D721Med (cell line): ENCODE measurements at regions not wholly inside any gene's neighbourhood (a gene's known extent, or its start where the extent isn't known, plus 50 kb on each side); places are given as distances from the start of the nearest gene placed in this dataset.

ENCODE experiments used
- DNase-seq: peaks from one replicate; pipeline ENCODE4 v3.0.0; 2011; ENCODE audit warnings: low spot score; ENCODE audit not compliant: insufficient read length
- FAIRE-seq: peaks from 2 replicates; lab custom pipeline; 2011; peaks lifted over from hg19 to GRCh38; lab: Jason Lieb, UNC
- TF ChIP-seq, protein P1 (sequence below): IDR thresholded peaks from 2 replicates; pipeline ENCODE4 v1.5.1; 2012; ENCODE audit warnings: mild to moderate bottlenecking, control low read depth; ENCODE audit not compliant: insufficient read depth; ENCODE audit errors: missing control alignments

DNA sequence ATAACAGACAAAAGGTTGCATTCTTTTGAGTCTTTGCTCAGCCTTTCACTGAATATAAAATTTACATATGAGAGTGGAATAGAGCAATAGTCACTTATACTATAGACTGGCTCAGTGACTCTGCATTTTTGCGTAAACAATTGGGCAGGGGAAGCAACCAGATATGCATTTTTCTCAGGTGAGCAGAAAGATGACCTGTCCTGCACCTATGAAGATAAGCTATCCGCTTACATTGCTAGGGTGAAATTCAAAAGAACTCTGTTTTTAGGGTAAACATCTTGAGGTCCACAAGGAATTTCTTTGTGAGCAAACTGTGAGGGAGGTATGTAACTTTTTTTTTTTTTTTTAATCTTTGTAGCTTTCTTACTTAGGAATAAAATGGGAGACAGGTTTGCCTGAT, 602.4 kb upstream of the PRKX start:
- no peak for FAIRE-seq
- DNase-seq = no peak
- TF ChIP-seq, protein P1, sequence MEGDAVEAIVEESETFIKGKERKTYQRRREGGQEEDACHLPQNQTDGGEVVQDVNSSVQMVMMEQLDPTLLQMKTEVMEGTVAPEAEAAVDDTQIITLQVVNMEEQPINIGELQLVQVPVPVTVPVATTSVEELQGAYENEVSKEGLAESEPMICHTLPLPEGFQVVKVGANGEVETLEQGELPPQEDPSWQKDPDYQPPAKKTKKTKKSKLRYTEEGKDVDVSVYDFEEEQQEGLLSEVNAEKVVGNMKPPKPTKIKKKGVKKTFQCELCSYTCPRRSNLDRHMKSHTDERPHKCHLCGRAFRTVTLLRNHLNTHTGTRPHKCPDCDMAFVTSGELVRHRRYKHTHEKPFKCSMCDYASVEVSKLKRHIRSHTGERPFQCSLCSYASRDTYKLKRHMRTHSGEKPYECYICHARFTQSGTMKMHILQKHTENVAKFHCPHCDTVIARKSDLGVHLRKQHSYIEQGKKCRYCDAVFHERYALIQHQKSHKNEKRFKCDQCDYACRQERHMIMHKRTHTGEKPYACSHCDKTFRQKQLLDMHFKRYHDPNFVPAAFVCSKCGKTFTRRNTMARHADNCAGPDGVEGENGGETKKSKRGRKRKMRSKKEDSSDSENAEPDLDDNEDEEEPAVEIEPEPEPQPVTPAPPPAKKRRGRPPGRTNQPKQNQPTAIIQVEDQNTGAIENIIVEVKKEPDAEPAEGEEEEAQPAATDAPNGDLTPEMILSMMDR = no peak

DNA sequence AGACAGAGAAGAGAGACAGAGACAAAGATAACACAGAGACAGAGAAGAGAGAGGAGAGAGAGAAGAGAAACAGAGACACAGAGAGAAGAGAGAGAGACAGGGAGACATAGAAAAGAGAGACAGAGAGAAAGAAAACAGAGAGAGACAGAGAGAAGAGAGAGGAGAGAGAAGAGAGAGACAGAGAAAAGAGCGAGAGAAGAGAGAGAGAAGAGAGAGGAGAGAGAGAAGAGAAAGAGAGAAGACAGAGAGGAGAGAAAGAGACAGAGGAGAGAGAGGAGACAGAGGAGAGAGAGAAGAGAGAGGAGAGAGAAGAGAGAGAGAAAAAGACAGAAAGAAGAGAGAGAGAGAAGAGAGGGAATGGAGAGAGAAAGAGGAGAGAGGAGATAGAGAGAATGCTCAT, 601.1 kb upstream of the PRKX start:
- FAIRE-seq (no peak), DNase-seq (no peak)
- TF ChIP-seq, protein P1 = no peak

- DNase-seq = no peak
- FAIRE-seq = no peak
- TF ChIP-seq, protein P1 = no peak
Measured at GRCh38 chrX:4277122-4277521, 563.7 kb upstream of the PRKX start.

DNA sequence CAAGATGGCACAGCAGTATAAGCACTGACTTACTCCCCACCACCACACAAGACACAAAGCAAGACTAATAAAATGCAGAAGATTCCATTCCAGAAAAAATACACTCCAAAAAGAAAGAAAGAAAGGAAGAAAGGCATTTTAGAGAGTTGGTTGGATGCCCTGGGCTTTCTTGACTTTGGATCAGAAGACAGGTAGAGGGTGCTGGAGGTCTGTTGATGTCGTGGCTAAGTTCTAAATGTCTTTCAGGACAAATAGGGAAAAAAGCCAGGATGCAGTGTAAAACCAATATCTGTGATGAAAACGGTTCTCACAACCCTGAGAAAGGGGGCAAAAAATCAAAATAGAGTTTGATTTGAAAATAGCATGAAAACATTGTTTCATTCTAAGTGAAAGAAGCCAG, 555.2 kb upstream of the PRKX start:
- FAIRE-seq (no peak), DNase-seq (no peak)

GRCh38 chrX:4265036-4265435, 551.6 kb upstream of the PRKX start:
- FAIRE-seq = no peak
- TF ChIP-seq, protein P1 = no peak
- no peak for DNase-seq

More for the DNA sequence above, 555.2 kb upstream of the PRKX start:
- TF ChIP-seq, protein P1 = no peak

DNA sequence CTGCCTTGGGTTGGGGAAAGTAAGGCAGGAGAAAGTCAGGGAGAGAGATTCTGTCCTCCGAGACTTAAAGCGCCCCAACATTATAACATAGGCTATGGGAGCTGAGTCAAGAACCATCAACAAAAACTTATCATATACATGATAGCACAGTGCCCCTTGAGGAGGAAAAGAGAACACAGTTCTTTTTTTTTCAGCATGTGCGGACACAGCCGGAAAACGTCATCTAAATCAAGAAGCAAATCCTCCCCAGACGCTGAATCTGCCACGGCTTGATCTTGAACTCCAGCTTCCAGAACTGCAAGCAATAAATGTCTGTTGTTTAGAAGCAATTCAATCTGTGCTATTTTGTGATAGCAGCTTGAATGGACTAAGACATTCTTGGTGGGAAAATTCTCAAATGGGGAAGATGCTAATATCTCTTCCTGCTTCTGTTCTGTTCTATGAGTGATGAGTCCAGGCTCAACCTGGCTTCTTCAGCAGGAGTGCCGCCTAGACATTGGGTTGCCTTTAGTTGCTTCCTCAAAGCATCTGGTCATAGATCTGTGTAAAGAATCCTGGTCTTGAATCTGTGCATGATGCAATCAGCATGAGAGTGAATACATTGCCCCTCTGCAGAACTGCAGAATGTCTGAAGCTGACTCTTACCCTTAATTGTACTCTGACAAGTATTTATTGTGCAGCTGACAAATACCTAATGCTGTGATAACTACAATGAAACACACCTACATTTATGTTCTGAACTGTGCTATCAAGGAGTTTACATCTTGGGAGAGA, 549.8 kb upstream of the PRKX start:
- TF ChIP-seq, protein P1 = peak; percentile 2
- DNase-seq (no peak), FAIRE-seq (peak; percentile 51)

DNA sequence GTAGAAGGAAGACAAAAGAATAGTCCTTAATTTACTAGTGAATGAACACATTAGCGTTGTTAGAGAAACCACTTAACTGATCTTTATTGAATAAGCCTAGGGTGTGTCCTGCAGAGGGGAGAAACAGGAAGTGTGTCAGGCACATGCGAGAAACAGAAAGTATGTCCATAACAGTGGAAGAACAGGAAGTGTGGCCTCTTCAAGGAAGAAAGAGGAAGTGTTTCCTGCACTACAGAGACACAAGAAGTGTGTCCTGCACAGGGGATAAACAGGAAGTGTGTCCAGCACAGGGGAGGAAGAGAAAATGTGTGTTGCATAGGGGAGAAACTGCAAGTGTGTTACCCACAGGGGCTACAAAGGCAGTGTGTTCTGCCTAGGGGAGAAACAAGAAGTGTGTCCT, 539.6 kb upstream of the PRKX start:
- TF ChIP-seq, protein P1 = no peak
- DNase-seq (no peak), FAIRE-seq (no peak)
